Panc1 (cell line): ENCODE measurements at regions not wholly inside any gene's neighbourhood (a gene's known extent, or its start where the extent isn't known, plus 50 kb on each side); places are given as distances from the start of the nearest gene placed in this dataset.

Experiments
- POLR2AphosphoS5 ChIP-seq: IDR thresholded peaks from 2 replicates; pipeline ENCODE4 v1.6.1; 2012; ENCODE audit warnings: mild to moderate bottlenecking, low read depth, low read length, moderate library complexity
- SIN3A ChIP-seq: IDR thresholded peaks from 2 replicates; pipeline ENCODE4 v1.6.1; 2012; ENCODE audit warnings: low read depth, mild to moderate bottlenecking, low read length, moderate library complexity, borderline replicate concordance; ENCODE audit not compliant: insufficient read depth
- TCF7L2 ChIP-seq: IDR thresholded peaks from 2 replicates; pipeline ENCODE4 v1.6.1; 2011; ENCODE audit warnings: mild to moderate bottlenecking, low read depth, low read length, inconsistent platforms
- TF ChIP-seq, protein P1 (sequence below): fragments of 450-650 bp; IDR thresholded peaks from 2 replicates; pipeline ENCODE4 v1.5.1; 2017; ENCODE audit warnings: mild to moderate bottlenecking
- TF ChIP-seq, protein P2 (sequence below), 2 experiments: IDR thresholded peaks; 2 replicates each; pipeline ENCODE4 v1.6.1; 2011 to 2012; ENCODE audit warnings: low read depth in 2 of 2, control low read depth in 1 of 2, low read length in 1 of 2, mild to moderate bottlenecking in 1 of 2, moderate library complexity in 1 of 2; ENCODE audit not compliant: insufficient read depth in 1 of 2

DNA sequence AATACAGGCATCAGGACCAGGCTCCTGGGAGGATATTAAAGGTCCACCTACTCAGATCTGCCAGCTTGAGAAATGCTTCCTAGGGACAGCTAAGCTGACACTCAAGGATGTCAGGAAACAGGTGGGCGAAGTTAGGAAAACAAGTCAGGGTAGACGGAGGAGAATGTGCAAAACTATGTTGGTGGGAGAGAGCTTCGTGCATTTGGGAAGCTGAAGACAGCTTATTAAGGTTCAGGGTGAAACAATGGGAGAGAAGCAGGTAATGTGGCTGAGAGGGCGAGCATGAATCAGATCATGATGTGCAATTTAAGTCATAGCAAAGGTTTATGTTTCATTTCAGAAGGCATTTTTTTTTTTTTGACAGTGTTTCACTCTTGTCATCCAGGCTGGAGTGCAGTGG, 297.2 kb upstream of the ATP10A start:
- TF ChIP-seq, protein P1, sequence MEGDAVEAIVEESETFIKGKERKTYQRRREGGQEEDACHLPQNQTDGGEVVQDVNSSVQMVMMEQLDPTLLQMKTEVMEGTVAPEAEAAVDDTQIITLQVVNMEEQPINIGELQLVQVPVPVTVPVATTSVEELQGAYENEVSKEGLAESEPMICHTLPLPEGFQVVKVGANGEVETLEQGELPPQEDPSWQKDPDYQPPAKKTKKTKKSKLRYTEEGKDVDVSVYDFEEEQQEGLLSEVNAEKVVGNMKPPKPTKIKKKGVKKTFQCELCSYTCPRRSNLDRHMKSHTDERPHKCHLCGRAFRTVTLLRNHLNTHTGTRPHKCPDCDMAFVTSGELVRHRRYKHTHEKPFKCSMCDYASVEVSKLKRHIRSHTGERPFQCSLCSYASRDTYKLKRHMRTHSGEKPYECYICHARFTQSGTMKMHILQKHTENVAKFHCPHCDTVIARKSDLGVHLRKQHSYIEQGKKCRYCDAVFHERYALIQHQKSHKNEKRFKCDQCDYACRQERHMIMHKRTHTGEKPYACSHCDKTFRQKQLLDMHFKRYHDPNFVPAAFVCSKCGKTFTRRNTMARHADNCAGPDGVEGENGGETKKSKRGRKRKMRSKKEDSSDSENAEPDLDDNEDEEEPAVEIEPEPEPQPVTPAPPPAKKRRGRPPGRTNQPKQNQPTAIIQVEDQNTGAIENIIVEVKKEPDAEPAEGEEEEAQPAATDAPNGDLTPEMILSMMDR = no peak
- TF ChIP-seq POLR2AphosphoS5 (no peak), TCF7L2 (no peak), SIN3A (no peak)
- TF ChIP-seq, protein P2, sequence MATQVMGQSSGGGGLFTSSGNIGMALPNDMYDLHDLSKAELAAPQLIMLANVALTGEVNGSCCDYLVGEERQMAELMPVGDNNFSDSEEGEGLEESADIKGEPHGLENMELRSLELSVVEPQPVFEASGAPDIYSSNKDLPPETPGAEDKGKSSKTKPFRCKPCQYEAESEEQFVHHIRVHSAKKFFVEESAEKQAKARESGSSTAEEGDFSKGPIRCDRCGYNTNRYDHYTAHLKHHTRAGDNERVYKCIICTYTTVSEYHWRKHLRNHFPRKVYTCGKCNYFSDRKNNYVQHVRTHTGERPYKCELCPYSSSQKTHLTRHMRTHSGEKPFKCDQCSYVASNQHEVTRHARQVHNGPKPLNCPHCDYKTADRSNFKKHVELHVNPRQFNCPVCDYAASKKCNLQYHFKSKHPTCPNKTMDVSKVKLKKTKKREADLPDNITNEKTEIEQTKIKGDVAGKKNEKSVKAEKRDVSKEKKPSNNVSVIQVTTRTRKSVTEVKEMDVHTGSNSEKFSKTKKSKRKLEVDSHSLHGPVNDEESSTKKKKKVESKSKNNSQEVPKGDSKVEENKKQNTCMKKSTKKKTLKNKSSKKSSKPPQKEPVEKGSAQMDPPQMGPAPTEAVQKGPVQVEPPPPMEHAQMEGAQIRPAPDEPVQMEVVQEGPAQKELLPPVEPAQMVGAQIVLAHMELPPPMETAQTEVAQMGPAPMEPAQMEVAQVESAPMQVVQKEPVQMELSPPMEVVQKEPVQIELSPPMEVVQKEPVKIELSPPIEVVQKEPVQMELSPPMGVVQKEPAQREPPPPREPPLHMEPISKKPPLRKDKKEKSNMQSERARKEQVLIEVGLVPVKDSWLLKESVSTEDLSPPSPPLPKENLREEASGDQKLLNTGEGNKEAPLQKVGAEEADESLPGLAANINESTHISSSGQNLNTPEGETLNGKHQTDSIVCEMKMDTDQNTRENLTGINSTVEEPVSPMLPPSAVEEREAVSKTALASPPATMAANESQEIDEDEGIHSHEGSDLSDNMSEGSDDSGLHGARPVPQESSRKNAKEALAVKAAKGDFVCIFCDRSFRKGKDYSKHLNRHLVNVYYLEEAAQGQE (IDR thresholded peaks at IDR 0.05; ENCODE audit: insufficient read depth in 1 of 2, low read depth in 2 of 2, low read length in 1 of 2) = no peak
